ENCODE measurements at regions not wholly inside any gene's neighbourhood (a gene's known extent, or its start where the extent isn't known, plus 50 kb on each side); places are given as distances from the start of the nearest gene placed in this dataset.
"Not testable (repeated sequence)": the region's sequence is repeated elsewhere in the genome, so short reads cannot be mapped to it uniquely, and the experiment has no call there.

- ChIA-PET CTCF (ENCODE audit: partially characterized antibody) (no interaction called here), POLR2A (ENCODE audit: partially characterized antibody) (no interaction called here)
- no peaks in the 10 kb centered on the region for H3K4me1 ChIP-seq (ENCODE audit: insufficient read depth, low read length)
- no peaks in the 10 kb centered on the region for H3K4me1 Mint-ChIP-seq
- no peak overlapping the region for H3K4me3 ChIP-seq (ENCODE audit: low read length in 2 of 2)
- intact Hi-C loops (cut with micrococcal nuclease), result no loop called here
- peaks cover 0 to 3% (median 0%) of the 10 kb centered on the region in 8 donors for H3K9me3 Mint-ChIP-seq
- no peak overlapping the region for H3K27ac ChIP-seq (ENCODE audit: low read depth, low read length)
- H3K36me3 ChIP-seq (ENCODE audit: insufficient read depth, low read length), result no peaks in the 10 kb centered on the region
- H3K27me3 ChIP-seq (ENCODE audit: insufficient read depth, low read length), result no peaks in the 10 kb centered on the region
- H3K4me3 Mint-ChIP-seq, result no peak overlapping the region
- H3K36me3 Mint-ChIP-seq, result no peaks in the 10 kb centered on the region
- no peaks in the 10 kb centered on the region for H3K9me3 ChIP-seq (ENCODE audit: control insufficient read depth in 1 of 2, low read length in 2 of 2)
- no peak for DNase-seq
- H3K27ac Mint-ChIP-seq, result no peak overlapping the region
- no peaks in the 10 kb centered on the region for H3K27me3 Mint-ChIP-seq
These were observed 735.7 kb upstream of the SLC8A1 start for GRCh38 chr2:41187376-41188122.

DNA sequence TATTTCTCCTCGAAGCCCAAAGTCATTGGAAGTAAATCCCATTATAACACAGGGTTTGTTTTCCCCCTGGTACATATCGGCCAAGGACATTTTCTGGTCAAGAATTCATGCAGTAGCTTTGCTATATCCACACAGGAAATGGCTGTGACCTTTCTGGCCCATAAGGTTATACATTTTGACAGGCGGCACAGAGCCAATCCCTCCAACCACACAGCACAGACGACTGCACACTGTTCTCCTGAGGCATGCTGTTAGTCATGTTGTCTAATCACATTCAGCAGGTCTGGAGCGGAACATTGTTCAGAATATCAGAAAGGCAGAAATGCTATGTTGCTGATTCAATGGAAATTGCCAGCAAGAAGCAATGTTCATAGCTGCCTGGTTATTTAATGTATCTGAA lies 742.3 kb upstream of the SLC8A1 start:
- H3K4me1 ChIP-seq (ENCODE audit: insufficient read depth, low read length), result no peaks in the 10 kb centered on the region
- Mint-ChIP-seq H3K4me1 (no peaks in the 10 kb centered on the region), H3K27ac (no peak overlapping the region), H3K4me3 (no peak overlapping the region), H3K36me3 (no peaks in the 10 kb centered on the region), H3K9me3 (peaks cover 0 to 7% (median 1%) of the 10 kb centered on the region in 8 donors), H3K27me3 (no peaks in the 10 kb centered on the region)
- H3K36me3 ChIP-seq (ENCODE audit: insufficient read depth, low read length), result no peaks in the 10 kb centered on the region
- H3K27me3 ChIP-seq (ENCODE audit: insufficient read depth, low read length), result no peaks in the 10 kb centered on the region
- no peaks in the 10 kb centered on the region for H3K9me3 ChIP-seq (ENCODE audit: control insufficient read depth in 1 of 2, low read length in 2 of 2)
- DNase-seq, result no peak
- ChIA-PET POLR2A (ENCODE audit: partially characterized antibody) (no interaction called here), CTCF (ENCODE audit: partially characterized antibody) (no interaction called here)
- intact Hi-C loops (cut with micrococcal nuclease), result no loop called here
- H3K4me3 ChIP-seq (ENCODE audit: low read length in 2 of 2), result no peak overlapping the region
- no peak overlapping the region for H3K27ac ChIP-seq (ENCODE audit: low read depth, low read length)

DNA sequence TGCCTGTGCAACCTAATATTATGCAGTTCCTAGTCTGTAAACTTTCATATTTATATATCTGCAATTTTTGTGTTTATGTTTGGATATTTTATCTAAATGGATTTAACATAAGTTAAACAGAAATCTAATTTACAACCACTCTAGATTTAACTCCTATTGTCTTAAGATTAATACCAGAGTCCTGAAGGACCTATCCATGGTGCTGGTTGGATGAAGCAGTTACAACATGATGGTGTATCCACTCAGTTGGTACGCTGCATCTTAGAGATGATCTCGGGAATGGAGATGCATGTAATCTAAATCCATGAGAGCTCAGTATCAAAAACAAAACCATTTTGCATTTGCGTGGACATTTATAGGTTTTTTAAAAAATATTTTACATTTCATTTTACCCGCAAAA lies 745.9 kb upstream of the SLC8A1 start:
- CTCF ChIA-PET (ENCODE audit: partially characterized antibody), result no interaction called here
- Histone ChIP-seq H3K9me3 (ENCODE audit: control insufficient read depth in 1 of 2, low read length in 2 of 2) (no peaks in the 10 kb centered on the region), H3K27me3 (ENCODE audit: insufficient read depth, low read length) (no peaks in the 10 kb centered on the region), H3K36me3 (ENCODE audit: insufficient read depth, low read length) (no peaks in the 10 kb centered on the region), H3K27ac (ENCODE audit: low read depth, low read length) (no peak overlapping the region), H3K4me1 (ENCODE audit: insufficient read depth, low read length) (no peaks in the 10 kb centered on the region), H3K4me3 (ENCODE audit: low read length in 2 of 2) (no peak overlapping the region)
- POLR2A ChIA-PET (ENCODE audit: partially characterized antibody), result no interaction called here
- no peak for DNase-seq
- peaks cover 0 to 9% (median 2%) of the 10 kb centered on the region in 8 donors for H3K9me3 Mint-ChIP-seq
- intact Hi-C loops (cut with micrococcal nuclease), result no loop called here
- H3K27ac Mint-ChIP-seq, result no peak overlapping the region
- H3K4me1 Mint-ChIP-seq, result no peaks in the 10 kb centered on the region
- H3K27me3 Mint-ChIP-seq, result no peaks in the 10 kb centered on the region
- H3K4me3 Mint-ChIP-seq, result no peak overlapping the region
- H3K36me3 Mint-ChIP-seq, result no peaks in the 10 kb centered on the region

GRCh38 chr2:41199334-41199733 lies 747.4 kb upstream of the SLC8A1 start:
- H3K4me3 ChIP-seq (ENCODE audit: low read length in 2 of 2), result no peak overlapping the region
- H3K4me1 Mint-ChIP-seq, result no peaks in the 10 kb centered on the region
- H3K27ac Mint-ChIP-seq, result no peak overlapping the region
- intact Hi-C loops (cut with micrococcal nuclease), result no loop called here
- ChIA-PET CTCF (ENCODE audit: partially characterized antibody) (no interaction called here), POLR2A (ENCODE audit: partially characterized antibody) (no interaction called here)
- no peaks in the 10 kb centered on the region for H3K4me1 ChIP-seq (ENCODE audit: insufficient read depth, low read length)
- no peak overlapping the region for H3K4me3 Mint-ChIP-seq
- H3K27me3 Mint-ChIP-seq, result no peaks in the 10 kb centered on the region
- H3K9me3 ChIP-seq (ENCODE audit: control insufficient read depth in 1 of 2, low read length in 2 of 2), result no peaks in the 10 kb centered on the region
- no peaks in the 10 kb centered on the region for H3K36me3 ChIP-seq (ENCODE audit: insufficient read depth, low read length)
- H3K27me3 ChIP-seq (ENCODE audit: insufficient read depth, low read length), result no peaks in the 10 kb centered on the region
- H3K9me3 Mint-ChIP-seq, result peaks cover 0 to 8% (median 3%) of the 10 kb centered on the region in 8 donors
- no peak for DNase-seq
- H3K27ac ChIP-seq (ENCODE audit: low read depth, low read length), result no peak overlapping the region
- no peaks in the 10 kb centered on the region for H3K36me3 Mint-ChIP-seq

DNA sequence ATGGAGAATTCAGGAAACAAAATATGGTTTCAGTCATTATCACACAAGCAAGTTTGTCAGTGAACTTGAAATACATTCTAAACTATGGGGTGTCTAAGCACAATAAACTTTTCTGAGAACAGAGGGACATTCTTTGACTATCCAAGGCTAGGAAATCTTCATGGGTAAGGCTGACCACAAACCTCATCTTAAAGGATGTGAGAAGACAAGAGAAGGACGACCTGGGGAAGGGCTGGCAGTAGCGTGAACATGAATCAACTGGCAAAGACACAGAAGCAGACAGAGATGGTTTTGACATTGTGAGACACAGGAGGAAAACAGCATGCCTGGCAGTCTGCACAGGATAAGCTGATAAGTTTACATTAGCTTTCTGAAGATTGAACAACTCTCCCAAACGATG lies 752.4 kb upstream of the SLC8A1 start:
- Mint-ChIP-seq H3K9me3 (peaks cover 0 to 7% (median 3%) of the 10 kb centered on the region in 8 donors), H3K27ac (no peak overlapping the region), H3K4me1 (no peaks in the 10 kb centered on the region), H3K27me3 (no peaks in the 10 kb centered on the region), H3K36me3 (no peaks in the 10 kb centered on the region), H3K4me3 (no peak overlapping the region)
- Histone ChIP-seq H3K4me1 (ENCODE audit: insufficient read depth, low read length) (no peaks in the 10 kb centered on the region), H3K9me3 (ENCODE audit: control insufficient read depth in 1 of 2, low read length in 2 of 2) (no peaks in the 10 kb centered on the region), H3K27me3 (ENCODE audit: insufficient read depth, low read length) (no peaks in the 10 kb centered on the region), H3K36me3 (ENCODE audit: insufficient read depth, low read length) (no peaks in the 10 kb centered on the region), H3K4me3 (ENCODE audit: low read length in 2 of 2) (no peak overlapping the region), H3K27ac (ENCODE audit: low read depth, low read length) (no peak overlapping the region)
- DNase-seq, result no peak
- POLR2A ChIA-PET (ENCODE audit: partially characterized antibody), result no interaction called here
- intact Hi-C loops (cut with micrococcal nuclease), result no loop called here
- CTCF ChIA-PET (ENCODE audit: partially characterized antibody), result no interaction called here

DNA sequence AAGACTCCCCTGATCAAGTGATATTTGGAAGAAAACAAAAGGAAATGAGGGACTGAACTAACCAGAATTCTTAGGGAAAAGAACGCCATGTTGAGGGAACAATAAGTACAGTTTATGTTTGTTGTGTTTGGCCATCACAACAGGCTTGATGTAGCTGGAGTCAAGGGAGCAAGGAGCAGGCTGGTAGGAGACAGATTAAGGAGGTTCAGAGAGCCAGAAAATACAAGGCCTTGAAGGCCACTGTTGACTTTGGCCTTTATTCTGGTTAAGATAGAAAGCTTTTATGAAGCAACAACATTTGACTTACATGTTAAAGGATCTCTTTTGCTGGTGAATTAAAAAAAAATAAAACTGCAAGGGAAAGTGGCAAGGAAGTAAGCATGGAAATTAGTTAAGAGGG lies 754.1 kb upstream of the SLC8A1 start:
- H3K27me3 ChIP-seq (ENCODE audit: insufficient read depth, low read length), result no peaks in the 10 kb centered on the region
- DNase-seq, result no peak
- no peaks in the 10 kb centered on the region for H3K4me1 Mint-ChIP-seq
- no peak overlapping the region for H3K27ac Mint-ChIP-seq
- peaks cover 0 to 7% (median 3%) of the 10 kb centered on the region in 8 donors for H3K9me3 Mint-ChIP-seq
- no peaks in the 10 kb centered on the region for H3K36me3 Mint-ChIP-seq
- CTCF ChIA-PET (ENCODE audit: partially characterized antibody), result no interaction called here
- POLR2A ChIA-PET (ENCODE audit: partially characterized antibody), result no interaction called here
- H3K27me3 Mint-ChIP-seq, result no peaks in the 10 kb centered on the region
- no peaks in the 10 kb centered on the region for H3K36me3 ChIP-seq (ENCODE audit: insufficient read depth, low read length)
- intact Hi-C loops (cut with micrococcal nuclease), result no loop called here
- H3K27ac ChIP-seq (ENCODE audit: low read depth, low read length), result no peak overlapping the region
- no peaks in the 10 kb centered on the region for H3K4me1 ChIP-seq (ENCODE audit: insufficient read depth, low read length)
- H3K4me3 Mint-ChIP-seq, result no peak overlapping the region
- no peaks in the 10 kb centered on the region for H3K9me3 ChIP-seq (ENCODE audit: control insufficient read depth in 1 of 2, low read length in 2 of 2)
- no peak overlapping the region for H3K4me3 ChIP-seq (ENCODE audit: low read length in 2 of 2)

GRCh38 chr2:41207578-41207977 lies 755.7 kb upstream of the SLC8A1 start:
- POLR2A ChIA-PET (ENCODE audit: partially characterized antibody), result no interaction called here

DNA sequence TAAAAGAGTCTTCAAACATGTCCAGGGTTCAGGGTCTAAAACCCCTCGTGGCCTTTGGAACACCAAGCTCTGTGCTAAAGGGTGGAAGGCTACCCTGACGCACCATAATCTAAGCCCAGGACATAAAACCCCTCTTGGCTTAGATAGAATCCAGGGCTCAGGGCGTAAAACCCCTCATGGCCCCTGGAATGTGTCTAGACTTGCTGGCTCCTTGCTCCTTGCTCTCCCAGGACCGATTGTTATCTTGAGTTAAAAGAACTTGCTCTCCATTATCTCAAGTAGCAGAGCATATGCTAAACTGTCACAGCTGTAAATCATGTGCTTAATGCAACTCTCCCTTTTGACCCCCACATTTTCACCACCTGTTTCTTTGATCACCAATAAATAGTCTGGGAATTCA lies 758.1 kb upstream of the SLC8A1 start:
- H3K36me3 Mint-ChIP-seq; H3K27ac ChIP-seq (ENCODE audit: low read depth, low read length); H3K27me3 ChIP-seq (ENCODE audit: insufficient read depth, low read length); POLR2A ChIA-PET (ENCODE audit: partially characterized antibody); DNase-seq; H3K4me3 Mint-ChIP-seq; H3K27me3 Mint-ChIP-seq; CTCF ChIA-PET (ENCODE audit: partially characterized antibody); H3K9me3 ChIP-seq (ENCODE audit: control insufficient read depth in 1 of 2, low read length in 2 of 2); H3K4me1 ChIP-seq (ENCODE audit: insufficient read depth, low read length); intact Hi-C loops (cut with micrococcal nuclease); H3K36me3 ChIP-seq (ENCODE audit: insufficient read depth, low read length); H3K4me3 ChIP-seq (ENCODE audit: low read length in 2 of 2); H3K9me3 Mint-ChIP-seq; H3K27ac Mint-ChIP-seq; H3K4me1 Mint-ChIP-seq: not testable (repeated sequence)

More at GRCh38 chr2:41207578-41207977, 755.7 kb upstream of the SLC8A1 start:
- H3K9me3 Mint-ChIP-seq, result peaks cover 0 to 10% (median 3%) of the 10 kb centered on the region in 8 donors
- no peak overlapping the region for H3K27ac ChIP-seq (ENCODE audit: low read depth, low read length)
- H3K4me3 Mint-ChIP-seq, result no peak overlapping the region
- H3K36me3 Mint-ChIP-seq, result no peaks in the 10 kb centered on the region
- no peaks in the 10 kb centered on the region for H3K4me1 ChIP-seq (ENCODE audit: insufficient read depth, low read length)
- no peaks in the 10 kb centered on the region for H3K4me1 Mint-ChIP-seq
- H3K9me3 ChIP-seq (ENCODE audit: control insufficient read depth in 1 of 2, low read length in 2 of 2), result no peaks in the 10 kb centered on the region
- no peaks in the 10 kb centered on the region for H3K36me3 ChIP-seq (ENCODE audit: insufficient read depth, low read length)
- DNase-seq, result no peak
- no peak overlapping the region for H3K27ac Mint-ChIP-seq
- no peaks in the 10 kb centered on the region for H3K27me3 Mint-ChIP-seq
- intact Hi-C loops (cut with micrococcal nuclease), result no loop called here
- H3K27me3 ChIP-seq (ENCODE audit: insufficient read depth, low read length), result no peaks in the 10 kb centered on the region
- no peak overlapping the region for H3K4me3 ChIP-seq (ENCODE audit: low read length in 2 of 2)
- CTCF ChIA-PET (ENCODE audit: partially characterized antibody), result no interaction called here

Measured in CD4-positive, alpha-beta memory T cell (primary cell).